Esophagus muscularis mucosa (tissue), 4 donors: ENCODE measurements at regions not wholly inside any gene's neighbourhood (a gene's known extent, or its start where the extent isn't known, plus 50 kb on each side); places are given as distances from the start of the nearest gene placed in this dataset.

Source experiments
- DNase-seq: peaks from one replicate; pipeline ENCODE4 v3.0.0-alpha.2; 2017; ENCODE audit errors: extremely low spot score
- H3K27ac ChIP-seq, 4 donors: fragments of 200-600 bp; sonication (generic); replicated peaks in 1 of 4; 1 replicate in 3 of 4; 2 replicates in 1 of 4; pipeline ENCODE4 v1.5.1; 2016 to 2019; ENCODE audit warnings: mild to moderate bottlenecking in 1 of 4
- H3K27me3 ChIP-seq, 4 donors: fragments of 200-600 bp; sonication (generic); one replicate each; pipeline versions ENCODE4 v1.5.1 to v1.6.0; 2016 to 2019
- H3K36me3 ChIP-seq, 4 donors: fragments of 200-600 bp; sonication (generic); one replicate each; pipeline ENCODE4 v1.5.1; 2016 to 2019
- H3K4me1 ChIP-seq, 4 donors: fragments of 200-600 bp; sonication (generic); one replicate each; pipeline ENCODE4 v1.5.1; 2016 to 2019
- H3K4me3 ChIP-seq, 4 donors: fragments of 200-600 bp; sonication (generic); 1 replicate in 2 of 4; 2 replicates in 2 of 4; pipeline ENCODE4 v1.5.1; 2016 to 2019; ENCODE audit warnings: mild to moderate bottlenecking in 4 of 4, moderate library complexity in 1 of 4
- H3K9me3 ChIP-seq, 4 donors: fragments of 200-600 bp; sonication (generic); 1 replicate in 3 of 4; 2 replicates in 1 of 4; pipeline ENCODE4 v1.5.1; 2016 to 2019
- EP300 ChIP-seq: sonication (generic); formaldehyde crosslinking; IDR thresholded peaks from one replicate; pipeline ENCODE4 v1.6.1; 2017; ENCODE audit warnings: antibody characterized with exemption
- POLR2A ChIP-seq: fragments of 450-650 bp; IDR thresholded peaks from one replicate; pipeline ENCODE4 v1.6.1; 2017; ENCODE audit warnings: antibody characterized with exemption, moderate library complexity, mild to moderate bottlenecking, low read depth
- POLR2AphosphoS5 ChIP-seq, 2 donors: sonication (generic); formaldehyde crosslinking; IDR thresholded peaks; one replicate each; pipeline ENCODE4 v1.6.1; 2017; ENCODE audit warnings: antibody characterized with exemption in 2 of 2
- WGBS: methylation state at CpG from one replicate; pipeline ENCODE4 v1.1.5; 2018; 5-methylcytosine and 5-hydroxymethylcytosine counted together
- intact Hi-C: fragments of 100-400 bp; cut with DNase I; formaldehyde crosslinking; loops from one replicate; pipeline ENCODE4 v1.15.1; 2023
- TF ChIP-seq, protein P1 (sequence below), 3 experiments: fragments of 200-600 bp in 2 of 3; fragments of 450-650 bp in 1 of 3; sonication (generic) in 2 of 3; IDR thresholded peaks; one replicate each; pipeline ENCODE4 v1.5.1; 2017 to 2019; ENCODE audit warnings: antibody characterized with exemption in 3 of 3, mild to moderate bottlenecking in 2 of 3, moderate library complexity in 1 of 3

DNA sequence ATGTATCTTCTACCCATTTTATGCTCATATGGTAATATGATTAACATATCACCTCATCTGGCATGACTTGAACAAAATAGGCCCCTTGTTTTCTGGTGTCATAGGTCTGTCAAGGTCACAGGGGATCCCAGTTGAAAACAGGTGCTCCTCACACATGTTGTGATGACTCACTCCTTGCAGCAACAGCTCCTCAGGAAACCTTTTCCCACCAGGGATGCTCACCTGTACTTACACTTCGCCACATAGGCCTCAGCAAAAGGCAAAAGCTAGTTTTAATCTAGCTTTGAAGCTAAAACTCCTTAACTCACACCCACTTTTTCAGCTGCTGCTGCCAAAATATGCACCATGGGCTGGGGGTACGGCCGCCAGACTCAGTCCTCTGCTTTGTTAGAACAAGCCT is 110.0 kb upstream of the SOX21 start:
- WGBS: 92% methylated on average over 3 of the region's 3 CpGs
- intact Hi-C loops: no loop called here
- Histone ChIP-seq H3K27me3 (no peaks in the 10 kb centered on the region), H3K4me3 (no peak overlapping the region), H3K4me1 (peaks cover 0 to 5% (median 0%) of the 10 kb centered on the region in 4 donors), H3K9me3 (no peaks in the 10 kb centered on the region), H3K36me3 (no peaks in the 10 kb centered on the region), H3K27ac (no peak overlapping the region)
- TF ChIP-seq POLR2AphosphoS5 (IDR thresholded peaks at IDR 0.05) (no peak), POLR2A (no peak), EP300 (no peak)
- TF ChIP-seq, protein P1, sequence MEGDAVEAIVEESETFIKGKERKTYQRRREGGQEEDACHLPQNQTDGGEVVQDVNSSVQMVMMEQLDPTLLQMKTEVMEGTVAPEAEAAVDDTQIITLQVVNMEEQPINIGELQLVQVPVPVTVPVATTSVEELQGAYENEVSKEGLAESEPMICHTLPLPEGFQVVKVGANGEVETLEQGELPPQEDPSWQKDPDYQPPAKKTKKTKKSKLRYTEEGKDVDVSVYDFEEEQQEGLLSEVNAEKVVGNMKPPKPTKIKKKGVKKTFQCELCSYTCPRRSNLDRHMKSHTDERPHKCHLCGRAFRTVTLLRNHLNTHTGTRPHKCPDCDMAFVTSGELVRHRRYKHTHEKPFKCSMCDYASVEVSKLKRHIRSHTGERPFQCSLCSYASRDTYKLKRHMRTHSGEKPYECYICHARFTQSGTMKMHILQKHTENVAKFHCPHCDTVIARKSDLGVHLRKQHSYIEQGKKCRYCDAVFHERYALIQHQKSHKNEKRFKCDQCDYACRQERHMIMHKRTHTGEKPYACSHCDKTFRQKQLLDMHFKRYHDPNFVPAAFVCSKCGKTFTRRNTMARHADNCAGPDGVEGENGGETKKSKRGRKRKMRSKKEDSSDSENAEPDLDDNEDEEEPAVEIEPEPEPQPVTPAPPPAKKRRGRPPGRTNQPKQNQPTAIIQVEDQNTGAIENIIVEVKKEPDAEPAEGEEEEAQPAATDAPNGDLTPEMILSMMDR (IDR thresholded peaks at IDR 0.05): no peak
- DNase-seq: no peak

DNA sequence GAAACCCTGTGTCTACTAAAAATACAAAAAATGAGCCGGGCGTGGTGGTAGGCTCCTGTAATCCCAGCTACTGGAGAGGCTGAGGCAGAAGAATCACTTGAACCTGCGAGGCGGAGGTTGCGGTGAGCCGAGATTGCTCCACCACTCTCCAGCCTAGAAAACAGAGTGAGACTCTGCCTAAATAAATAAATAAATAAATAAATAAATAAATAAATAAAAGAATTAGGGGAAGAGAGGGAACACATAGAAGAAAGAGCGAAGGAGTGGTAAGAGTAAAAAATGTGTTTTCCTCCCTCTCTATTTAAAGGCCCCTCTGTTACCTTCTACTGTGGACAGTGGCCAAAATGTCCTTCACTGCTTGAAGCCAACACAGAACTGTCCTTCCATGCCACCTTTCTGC is 103.9 kb upstream of the SOX21 start:
- 95% methylated on average over 7 of the region's 7 CpGs for WGBS
- TF ChIP-seq, protein P1 (IDR thresholded peaks at IDR 0.05): no peak
- TF ChIP-seq POLR2AphosphoS5 (IDR thresholded peaks at IDR 0.05) (no peak), EP300 (no peak), POLR2A (no peak)
- no peak for DNase-seq
- no peak overlapping the region for H3K27ac ChIP-seq
- no peaks in the 10 kb centered on the region for H3K27me3 ChIP-seq
- intact Hi-C loops: no loop called here
- H3K9me3 ChIP-seq: no peaks in the 10 kb centered on the region
- H3K4me3 ChIP-seq: no peak overlapping the region
- no peaks in the 10 kb centered on the region for H3K36me3 ChIP-seq
- H3K4me1 ChIP-seq: no peaks in the 10 kb centered on the region

DNA sequence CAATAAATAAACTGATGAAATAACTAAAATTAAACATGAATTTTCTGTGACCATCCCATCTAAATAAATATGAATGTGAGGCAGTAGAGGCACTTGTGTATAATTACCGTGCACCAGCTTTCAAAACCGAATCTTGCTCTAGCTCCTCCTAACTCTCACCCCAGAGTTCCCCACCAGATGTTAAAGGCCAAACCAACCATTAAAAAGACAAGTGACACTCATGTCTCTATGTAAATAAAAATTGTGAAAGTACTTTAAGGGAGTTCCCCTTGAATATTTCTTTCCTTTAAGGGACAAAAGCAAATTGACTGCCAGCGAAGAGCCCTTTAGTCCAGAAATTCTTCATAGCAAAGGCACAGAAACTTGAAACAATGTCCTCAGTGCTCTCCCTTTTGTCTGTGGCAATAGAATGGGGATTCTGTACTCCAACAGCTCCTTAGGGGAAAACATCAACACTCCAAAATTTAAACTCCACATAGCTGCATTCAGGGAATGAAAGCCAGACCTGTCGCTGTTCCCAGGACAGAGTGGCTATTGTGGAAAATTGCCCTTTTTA is 101.7 kb upstream of the SOX21 start:
- H3K27me3 ChIP-seq: no peaks in the 10 kb centered on the region
- H3K9me3 ChIP-seq: no peaks in the 10 kb centered on the region
- no peak for DNase-seq
- WGBS: 90% methylated on average over 4 of the region's 4 CpGs
- intact Hi-C loops: no loop called here
- no peak overlapping the region for H3K4me3 ChIP-seq
- H3K4me1 ChIP-seq: no peaks in the 10 kb centered on the region
- no peak overlapping the region for H3K27ac ChIP-seq
- TF ChIP-seq, protein P1 (IDR thresholded peaks at IDR 0.05): no peak
- no peak for TF ChIP-seq POLR2AphosphoS5 (IDR thresholded peaks at IDR 0.05)
- no peak for TF ChIP-seq EP300
- no peak for TF ChIP-seq POLR2A
- H3K36me3 ChIP-seq: no peaks in the 10 kb centered on the region

DNA sequence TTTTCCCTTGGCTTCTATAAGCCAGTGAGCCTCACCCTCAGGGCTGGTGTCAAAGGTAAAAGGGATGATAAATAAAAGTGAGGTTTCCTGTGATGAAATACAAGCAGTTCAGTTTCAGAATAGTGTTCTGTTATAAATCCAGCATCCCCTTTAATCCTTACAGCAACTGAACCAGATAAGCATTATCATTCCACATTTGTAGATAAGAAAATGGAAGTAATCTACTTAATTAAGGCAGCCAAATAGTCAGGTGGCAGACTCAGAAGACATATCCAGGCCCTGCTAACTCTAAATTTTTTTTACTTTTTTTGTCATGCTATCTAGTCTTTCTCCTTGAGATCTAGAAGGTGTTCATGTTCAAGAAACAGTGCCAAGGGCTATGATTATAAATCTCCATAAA is 99.4 kb upstream of the SOX21 start:
- no peaks in the 10 kb centered on the region for H3K4me1 ChIP-seq
- intact Hi-C loops: no loop called here
- no peaks in the 10 kb centered on the region for H3K9me3 ChIP-seq
- no peaks in the 10 kb centered on the region for H3K36me3 ChIP-seq
- no peaks in the 10 kb centered on the region for H3K27me3 ChIP-seq
- TF ChIP-seq POLR2A: no peak
- no peak for TF ChIP-seq EP300
- TF ChIP-seq POLR2AphosphoS5 (IDR thresholded peaks at IDR 0.05): no peak
- TF ChIP-seq, protein P1 (IDR thresholded peaks at IDR 0.05): no peak
- H3K4me3 ChIP-seq: no peak overlapping the region
- no peak for DNase-seq
- H3K27ac ChIP-seq: no peak overlapping the region

DNA sequence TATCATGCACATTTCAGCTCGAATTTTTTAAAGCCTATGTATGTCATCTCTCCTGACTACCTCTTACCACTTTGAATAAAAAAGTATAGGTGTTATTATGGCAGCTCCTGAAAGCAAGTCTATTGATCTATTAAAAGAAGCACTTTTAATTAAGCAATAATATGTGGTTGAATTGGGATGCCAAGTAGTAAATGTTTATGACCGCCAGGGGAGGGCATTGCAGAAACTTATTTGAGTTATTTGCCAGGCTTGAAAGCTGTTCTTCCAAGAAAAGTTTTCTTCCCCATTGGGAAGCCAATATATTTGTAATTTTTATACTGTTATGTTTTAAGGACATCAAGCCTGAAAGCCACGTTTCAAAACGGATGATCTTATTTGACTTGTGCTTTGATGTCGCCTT is 88.1 kb upstream of the SOX21 start:
- Histone ChIP-seq H3K4me1 (no peaks in the 10 kb centered on the region), H3K9me3 (no peaks in the 10 kb centered on the region), H3K27me3 (no peaks in the 10 kb centered on the region), H3K27ac (no peak overlapping the region), H3K36me3 (no peaks in the 10 kb centered on the region), H3K4me3 (no peak overlapping the region)
- 76% methylated on average over 5 of the region's 5 CpGs for WGBS
- intact Hi-C loops: no loop called here
- TF ChIP-seq, protein P1 (IDR thresholded peaks at IDR 0.05): no peak
- no peak for TF ChIP-seq EP300
- peak; percentile 3 for DNase-seq
